Brain microvascular endothelial cell (primary cell): ENCODE measurements at regions not wholly inside any gene's neighbourhood (a gene's known extent, or its start where the extent isn't known, plus 50 kb on each side); places are given as distances from the start of the nearest gene placed in this dataset.

Experiments
- DNase-seq: peaks from one replicate; pipeline ENCODE4 v3.0.0-alpha.2; 2020
- H3K27ac ChIP-seq: fragments of 250-450 bp; sonication (Bioruptor Pico); 2 replicates; pipeline ENCODE4 v1.5.1; 2020; ENCODE audit warnings: mild to moderate bottlenecking, moderate library complexity
- H3K27me3 ChIP-seq: fragments of 250-450 bp; sonication (Bioruptor Pico); replicated peaks from 2 replicates; pipeline ENCODE4 v1.5.1; 2020; ENCODE audit warnings: mild to moderate bottlenecking
- H3K36me3 ChIP-seq: fragments of 250-450 bp; sonication (Bioruptor Pico); replicated peaks from 2 replicates; pipeline ENCODE4 v1.5.1; 2020; ENCODE audit warnings: mild to moderate bottlenecking
- H3K4me3 ChIP-seq: 2 replicates; pipeline ENCODE4 v1.5.1; 2011; ENCODE audit warnings: low read depth, mild to moderate bottlenecking, control low read depth, low read length, moderate library complexity
- in situ Hi-C: cut with HindIII; loops from 2 replicates; pipeline ENCODE4 v1.10.0; 2017; ENCODE audit warnings: low sequenced_read_pairs, low pct_ligation_motif_present
- TF ChIP-seq, protein P1 (sequence below): IDR thresholded peaks from 2 replicates; pipeline ENCODE4 v1.5.1; 2011; ENCODE audit warnings: low read depth, mild to moderate bottlenecking, moderate library complexity, low read length, control low read depth, inconsistent platforms; ENCODE audit errors: missing control alignments

DNA sequence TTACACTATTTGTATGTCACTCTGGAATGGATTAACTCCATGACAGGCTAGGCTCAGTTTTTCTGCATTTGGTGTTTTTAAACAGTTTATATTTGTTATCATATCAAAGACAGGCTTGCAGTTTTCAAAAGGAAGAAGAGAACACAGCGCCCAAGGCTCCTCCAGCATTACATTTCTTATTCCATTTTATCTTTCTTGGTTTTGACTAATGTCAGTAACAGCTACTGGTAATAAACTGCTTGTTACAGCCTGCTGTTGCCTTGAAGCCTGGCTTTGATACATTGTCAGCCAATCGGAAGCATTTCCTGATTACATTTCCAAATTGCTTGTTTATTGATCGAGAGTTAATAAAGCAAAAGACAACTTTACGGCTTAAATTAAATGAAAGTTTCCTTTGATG, 166.0 kb upstream of the MDFIC start:
- H3K4me3 ChIP-seq, result no peak overlapping the region
- in situ Hi-C loops, result no loop called here
- no peaks in the 10 kb centered on the region for H3K36me3 ChIP-seq
- no peak overlapping the region for H3K27ac ChIP-seq
- H3K27me3 ChIP-seq, result no peaks in the 10 kb centered on the region
- TF ChIP-seq, protein P1, sequence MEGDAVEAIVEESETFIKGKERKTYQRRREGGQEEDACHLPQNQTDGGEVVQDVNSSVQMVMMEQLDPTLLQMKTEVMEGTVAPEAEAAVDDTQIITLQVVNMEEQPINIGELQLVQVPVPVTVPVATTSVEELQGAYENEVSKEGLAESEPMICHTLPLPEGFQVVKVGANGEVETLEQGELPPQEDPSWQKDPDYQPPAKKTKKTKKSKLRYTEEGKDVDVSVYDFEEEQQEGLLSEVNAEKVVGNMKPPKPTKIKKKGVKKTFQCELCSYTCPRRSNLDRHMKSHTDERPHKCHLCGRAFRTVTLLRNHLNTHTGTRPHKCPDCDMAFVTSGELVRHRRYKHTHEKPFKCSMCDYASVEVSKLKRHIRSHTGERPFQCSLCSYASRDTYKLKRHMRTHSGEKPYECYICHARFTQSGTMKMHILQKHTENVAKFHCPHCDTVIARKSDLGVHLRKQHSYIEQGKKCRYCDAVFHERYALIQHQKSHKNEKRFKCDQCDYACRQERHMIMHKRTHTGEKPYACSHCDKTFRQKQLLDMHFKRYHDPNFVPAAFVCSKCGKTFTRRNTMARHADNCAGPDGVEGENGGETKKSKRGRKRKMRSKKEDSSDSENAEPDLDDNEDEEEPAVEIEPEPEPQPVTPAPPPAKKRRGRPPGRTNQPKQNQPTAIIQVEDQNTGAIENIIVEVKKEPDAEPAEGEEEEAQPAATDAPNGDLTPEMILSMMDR, result no peak
- DNase-seq, result no peak

DNA sequence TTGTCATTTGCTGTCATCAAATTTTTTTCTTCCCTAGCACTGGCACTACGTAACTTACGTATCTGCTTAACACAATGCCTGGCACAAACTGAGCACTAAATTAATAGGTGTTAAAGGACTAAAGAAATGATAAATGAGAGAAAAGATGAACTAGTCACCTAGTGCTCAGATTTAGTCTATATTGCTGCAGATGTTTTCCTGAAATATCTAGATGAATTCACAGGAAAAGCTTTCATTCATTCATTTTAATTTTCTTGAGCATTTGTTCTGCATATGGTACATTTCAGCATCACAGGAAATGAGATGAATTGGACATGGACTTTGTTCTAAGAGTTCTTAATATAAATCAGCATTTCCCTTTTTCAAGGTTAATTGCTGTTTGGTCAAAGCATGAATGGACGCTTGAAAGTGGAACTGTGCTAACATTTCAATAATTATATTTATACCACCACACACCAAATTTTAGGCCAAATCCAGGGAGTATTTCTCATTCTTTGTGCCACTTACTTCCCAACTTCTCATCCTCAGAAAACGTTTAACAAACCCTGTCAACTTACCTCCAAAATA, 163.2 kb upstream of the MDFIC start:
- in situ Hi-C loops, result no loop called here
- H3K27me3 ChIP-seq, result no peaks in the 10 kb centered on the region
- H3K27ac ChIP-seq, result no peak overlapping the region
- DNase-seq, result no peak
- TF ChIP-seq, protein P1, result no peak
- H3K36me3 ChIP-seq, result no peaks in the 10 kb centered on the region
- H3K4me3 ChIP-seq, result no peak overlapping the region

DNA sequence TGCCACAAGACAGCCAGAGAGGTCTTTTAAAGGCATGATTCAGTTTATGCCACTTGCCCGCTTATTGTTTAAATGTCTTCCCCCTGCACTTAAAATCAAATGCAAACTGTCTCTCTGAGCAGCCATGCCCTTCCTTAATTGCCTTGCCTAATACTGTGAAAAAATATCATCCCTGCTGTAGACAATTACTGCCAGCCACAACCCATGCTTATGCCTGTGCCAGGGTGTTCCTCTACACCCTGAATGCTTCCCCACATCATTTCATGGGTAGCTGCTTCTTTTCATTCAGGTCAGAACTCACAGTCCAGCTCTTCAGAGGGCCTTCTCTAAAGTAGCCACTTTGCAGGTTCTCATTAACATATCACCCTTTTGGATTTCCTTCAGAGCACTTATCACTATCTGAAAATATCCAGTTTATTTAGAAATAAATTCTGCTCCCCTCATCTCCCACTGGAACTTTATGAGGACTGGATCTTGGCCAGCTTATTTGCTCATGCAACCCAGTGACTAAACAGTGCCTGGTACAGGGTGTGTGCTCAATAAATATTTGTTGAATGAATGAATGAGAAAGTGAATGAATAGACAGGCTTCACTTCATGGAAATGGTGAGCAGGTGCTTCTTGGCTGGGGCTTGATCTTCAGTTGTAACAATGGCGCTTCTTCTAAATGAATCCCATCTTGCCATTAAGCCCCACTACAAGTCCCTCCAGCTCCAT, 162.4 kb upstream of the MDFIC start:
- Histone ChIP-seq H3K36me3 (no peaks in the 10 kb centered on the region), H3K4me3 (no peak overlapping the region), H3K27ac (no peak overlapping the region), H3K27me3 (no peaks in the 10 kb centered on the region)
- in situ Hi-C loops, result no loop called here
- TF ChIP-seq, protein P1, result no peak
- DNase-seq, result no peak

DNA sequence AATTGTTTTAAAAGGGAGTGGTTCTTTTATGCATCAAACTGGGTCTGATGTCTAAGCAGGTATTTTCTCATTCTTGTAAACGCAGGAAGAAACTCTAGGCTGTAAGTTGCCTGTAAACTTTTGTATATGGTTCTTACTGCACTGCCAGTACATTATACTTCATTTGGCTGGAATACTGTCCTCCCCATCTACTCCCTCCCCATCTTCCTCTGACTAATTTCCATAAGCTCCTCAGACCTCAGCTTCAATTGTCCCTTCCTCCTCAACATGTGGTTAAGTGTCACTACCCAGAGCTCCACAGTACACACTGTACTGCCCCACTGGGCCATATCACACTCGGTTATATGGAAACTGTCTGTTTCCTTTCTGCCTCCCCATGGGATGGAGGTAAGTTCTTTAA, 161.4 kb upstream of the MDFIC start:
- Histone ChIP-seq H3K27ac (no peak overlapping the region), H3K36me3 (no peaks in the 10 kb centered on the region), H3K4me3 (no peak overlapping the region), H3K27me3 (no peaks in the 10 kb centered on the region)
- TF ChIP-seq, protein P1, result no peak
- in situ Hi-C loops, result no loop called here
- DNase-seq, result no peak

DNA sequence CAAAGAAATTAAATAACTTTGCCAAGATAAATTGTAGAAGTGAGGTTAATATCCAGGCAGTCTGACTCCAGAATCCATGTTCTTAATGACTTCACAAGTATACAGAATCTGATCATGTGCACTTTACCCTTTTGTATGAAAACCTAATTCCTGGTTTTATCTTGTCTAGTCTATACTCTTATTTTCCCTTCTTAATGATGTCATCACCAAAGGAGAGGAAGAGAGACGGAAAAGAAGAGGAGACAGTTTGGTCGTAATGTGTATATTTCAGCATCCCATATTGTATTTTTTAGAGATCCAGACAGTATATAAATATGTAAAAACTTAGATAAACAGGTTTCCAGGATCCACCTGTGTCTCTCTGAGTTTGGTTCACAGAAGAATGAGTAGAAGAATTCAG, 159.9 kb upstream of the MDFIC start:
- in situ Hi-C loops, result no loop called here
- Histone ChIP-seq H3K27ac (no peak overlapping the region), H3K27me3 (no peaks in the 10 kb centered on the region), H3K36me3 (no peaks in the 10 kb centered on the region), H3K4me3 (no peak overlapping the region)
- TF ChIP-seq, protein P1, result no peak
- DNase-seq, result no peak
